ENCODE measurements at regions not wholly inside any gene's neighbourhood (a gene's known extent, or its start where the extent isn't known, plus 50 kb on each side); places are given as distances from the start of the nearest gene placed in this dataset.

GRCh38 chr4:64465263-64465662 is 56.0 kb upstream of the TECRL start:
- in situ Hi-C loops (cut with HindIII; ENCODE audit: low pct_ligation_motif_present, low sequenced_read_pairs) = no loop called here
- H3K4me3 ChIP-seq (ENCODE audit: low read depth, low read length) = no peak overlapping the region
- H3K36me3 ChIP-seq (replicated peaks) = no peaks in the 10 kb centered on the region
- DNase-seq = peak; percentile 3
- TF ChIP-seq CTCF (IDR thresholded peaks at IDR 0.05; ENCODE audit: low read depth, low read length, missing control alignments) = no peak
- H3K27ac ChIP-seq = no peak overlapping the region
- no peaks in the 10 kb centered on the region for H3K27me3 ChIP-seq (replicated peaks)

- Histone ChIP-seq H3K27me3 (replicated peaks) (no peaks in the 10 kb centered on the region), H3K4me3 (ENCODE audit: low read depth, low read length) (no peak overlapping the region), H3K27ac (no peak overlapping the region), H3K36me3 (replicated peaks) (no peaks in the 10 kb centered on the region)
- DNase-seq = no peak
- in situ Hi-C loops (cut with HindIII; ENCODE audit: low pct_ligation_motif_present, low sequenced_read_pairs) = no loop called here
- TF ChIP-seq CTCF (IDR thresholded peaks at IDR 0.05; ENCODE audit: low read depth, low read length, missing control alignments) = no peak
Measured at GRCh38 chr4:64464581-64464980, 55.3 kb upstream of the TECRL start.

All from brain microvascular endothelial cell (primary cell).